IPS-NIHi7 (cell line): ENCODE measurements at regions not wholly inside any gene's neighbourhood (a gene's known extent, or its start where the extent isn't known, plus 50 kb on each side); places are given as distances from the start of the nearest gene placed in this dataset.

ENCODE experiments used
- DNase-seq: peaks from one replicate; pipeline ENCODE4 v3.0.0; 2012; ENCODE audit warnings: mixed read lengths; ENCODE audit errors: extremely low spot score

DNA sequence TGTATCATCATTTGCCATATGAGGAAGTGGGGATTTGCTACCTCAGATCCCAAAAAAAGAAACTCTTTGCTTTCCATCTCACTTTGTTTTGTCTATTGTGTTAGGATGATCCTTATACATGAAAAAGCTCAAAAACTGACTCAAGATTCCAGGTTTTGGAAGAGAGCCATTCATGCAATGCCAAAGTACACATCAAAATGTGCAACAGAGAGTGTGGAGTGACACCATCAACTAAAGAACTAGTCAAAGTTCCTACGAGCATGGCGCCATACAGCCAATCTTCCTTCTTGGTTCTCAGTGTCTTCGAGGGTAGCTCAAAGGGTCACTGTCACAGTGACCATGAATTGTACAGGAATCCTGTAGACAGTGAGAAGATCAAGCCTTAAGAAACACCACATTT is 255.8 kb upstream of the SASH1 start:
- no peak for DNase-seq

DNA sequence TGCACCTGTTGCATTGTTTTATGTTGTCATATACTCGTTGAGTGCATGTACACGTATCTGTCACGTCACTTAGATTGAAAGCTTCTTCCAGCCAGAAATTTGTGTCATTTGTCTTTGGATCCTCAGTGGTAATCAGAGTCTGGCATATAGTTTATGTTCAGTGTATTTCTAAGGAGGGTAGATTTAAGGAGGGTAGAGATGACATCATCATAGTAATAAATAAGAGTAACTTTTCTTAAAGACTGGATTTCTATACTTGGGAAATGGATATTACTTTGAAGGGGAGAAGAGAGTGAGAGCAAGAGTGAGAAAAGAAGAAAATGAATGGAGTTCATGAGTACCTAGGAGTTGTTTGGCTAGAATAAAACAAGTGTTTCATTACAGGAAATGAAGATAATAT is 255.0 kb upstream of the SASH1 start:
- no peak for DNase-seq

DNA sequence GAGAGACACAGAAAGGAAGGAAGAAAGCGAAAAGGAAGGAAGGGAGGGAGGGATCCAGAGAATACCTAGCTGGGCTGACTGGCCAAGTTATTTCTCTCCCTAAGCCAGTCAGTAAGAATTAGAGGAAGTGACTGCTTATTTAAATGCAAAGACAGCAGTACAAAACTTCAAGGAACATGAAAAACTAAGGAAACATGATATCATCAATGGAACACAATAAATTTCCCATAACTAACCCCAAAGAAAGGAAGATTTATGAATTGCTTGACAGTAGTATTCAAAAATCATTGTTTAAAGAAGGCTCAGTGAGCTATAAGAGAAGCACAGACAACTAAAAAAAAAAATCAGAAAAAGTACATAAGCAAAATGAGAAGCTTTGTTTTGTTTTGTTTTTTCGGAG is 252.3 kb upstream of the SASH1 start:
- DNase-seq, result no peak

DNA sequence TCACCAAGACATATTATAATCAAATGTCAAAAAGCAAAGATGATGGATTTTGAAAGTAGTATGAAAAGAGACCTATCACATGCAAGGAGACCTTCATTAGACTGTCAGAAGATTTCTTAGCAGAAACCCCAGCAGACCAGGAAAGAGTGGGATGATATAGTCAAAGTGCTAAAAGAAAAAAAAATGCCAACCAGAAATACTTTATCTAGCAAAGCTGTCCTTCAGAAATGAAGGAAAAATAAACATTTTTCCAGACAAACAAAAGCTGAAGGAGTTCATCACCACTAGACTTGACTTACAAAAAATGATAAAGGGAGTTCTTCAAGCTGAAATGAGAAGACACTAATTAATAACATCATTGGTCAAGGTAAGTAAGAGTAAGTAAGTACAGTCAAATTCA is 251.2 kb upstream of the SASH1 start:
- DNase-seq, result no peak

DNA sequence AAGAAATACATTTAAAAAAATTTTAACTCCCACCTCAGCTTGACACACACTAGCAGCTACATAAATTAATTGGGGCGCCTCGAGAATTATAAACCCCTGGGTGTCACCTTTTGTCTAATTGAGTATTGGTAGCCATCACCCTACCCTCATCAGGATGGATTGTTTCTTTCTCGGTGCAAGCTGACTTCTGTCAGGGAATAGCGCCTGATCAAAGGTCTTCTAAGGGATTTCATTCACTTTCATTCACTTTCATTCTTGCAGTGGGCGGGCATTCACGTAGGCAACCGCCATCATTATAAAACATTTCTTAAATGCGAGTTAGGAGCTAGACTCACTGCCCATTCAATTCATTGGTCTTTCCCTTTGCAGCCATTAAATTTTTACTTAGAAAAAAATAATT is 239.2 kb upstream of the SASH1 start:
- DNase-seq, result no peak

DNA sequence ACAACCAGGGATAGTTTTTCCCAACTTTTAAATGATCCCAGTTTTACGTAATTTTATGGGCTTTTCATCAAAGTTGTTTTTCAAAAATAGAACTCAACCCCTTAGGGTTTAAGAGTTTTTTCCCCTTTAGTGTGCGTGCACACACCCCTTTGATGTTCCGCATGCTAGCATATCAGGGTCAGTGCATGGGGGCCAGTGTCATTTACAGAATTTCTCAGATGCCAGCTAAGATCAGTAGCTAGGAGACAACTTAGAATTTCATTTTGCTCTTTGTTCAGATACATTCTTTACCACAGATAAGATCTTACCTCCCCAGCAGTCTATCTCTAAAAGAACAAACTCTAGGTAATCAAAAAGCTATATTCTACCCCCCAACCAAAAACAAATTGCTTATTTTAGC is 238.5 kb upstream of the SASH1 start:
- no peak for DNase-seq

DNA sequence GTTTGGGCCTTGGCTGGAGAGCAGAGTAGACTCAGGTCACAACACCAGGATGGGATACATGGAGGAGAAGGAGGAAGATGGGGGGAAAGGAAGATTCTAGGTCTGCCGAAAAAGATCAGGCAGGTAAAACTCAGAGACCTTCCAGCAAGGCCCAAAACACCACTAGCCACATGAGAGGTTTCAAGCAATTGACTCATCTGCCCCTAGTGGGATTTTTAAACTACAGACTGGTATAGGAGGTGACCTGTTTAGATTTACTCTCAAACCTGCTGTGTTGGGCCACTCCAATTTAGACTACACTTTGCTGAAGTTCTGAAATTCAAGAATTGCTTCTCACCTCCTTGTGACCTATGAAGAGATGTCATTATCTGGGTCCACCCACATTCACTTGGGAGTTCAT is 236.9 kb upstream of the SASH1 start:
- no peak for DNase-seq

DNA sequence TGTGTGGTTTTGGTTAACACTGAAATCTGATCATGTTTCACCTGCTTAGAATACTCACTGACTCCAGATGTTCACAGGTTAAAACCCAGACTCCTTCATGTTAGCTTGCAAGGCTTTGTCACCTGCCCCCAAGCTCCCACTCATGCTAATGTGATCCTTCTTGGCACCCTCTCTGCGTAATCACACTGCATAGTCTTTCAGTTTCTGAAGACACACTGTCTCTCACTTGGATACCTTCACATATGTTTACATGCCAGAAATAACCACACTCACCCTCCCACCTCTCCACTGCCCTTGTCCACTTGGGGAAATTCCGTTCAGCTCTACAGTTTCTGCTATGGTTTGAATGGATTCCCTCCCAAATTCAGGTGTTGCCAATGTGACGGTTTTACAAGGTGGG is 234.7 kb upstream of the SASH1 start:
- no peak for DNase-seq

DNA sequence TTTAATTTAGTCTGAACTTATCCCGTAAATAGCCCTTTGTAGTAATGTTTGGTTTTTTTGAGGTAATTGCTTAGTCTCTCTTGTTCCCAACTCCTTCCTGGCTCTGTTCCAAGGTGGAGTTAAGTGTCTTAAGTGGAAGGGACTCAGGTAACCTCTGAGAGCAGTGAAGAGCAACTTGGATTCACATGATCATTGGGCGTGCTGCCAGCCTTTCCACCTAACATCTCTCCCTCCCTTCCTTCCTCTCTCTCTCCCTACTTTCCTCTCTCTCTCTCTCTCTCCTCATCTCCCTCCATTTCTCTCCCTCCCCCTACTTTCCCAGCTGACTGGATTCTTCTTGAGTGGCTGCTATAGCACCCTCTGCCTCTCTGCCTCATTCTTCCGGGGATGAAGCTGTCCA is 232.9 kb upstream of the SASH1 start:
- no peak for DNase-seq

DNA sequence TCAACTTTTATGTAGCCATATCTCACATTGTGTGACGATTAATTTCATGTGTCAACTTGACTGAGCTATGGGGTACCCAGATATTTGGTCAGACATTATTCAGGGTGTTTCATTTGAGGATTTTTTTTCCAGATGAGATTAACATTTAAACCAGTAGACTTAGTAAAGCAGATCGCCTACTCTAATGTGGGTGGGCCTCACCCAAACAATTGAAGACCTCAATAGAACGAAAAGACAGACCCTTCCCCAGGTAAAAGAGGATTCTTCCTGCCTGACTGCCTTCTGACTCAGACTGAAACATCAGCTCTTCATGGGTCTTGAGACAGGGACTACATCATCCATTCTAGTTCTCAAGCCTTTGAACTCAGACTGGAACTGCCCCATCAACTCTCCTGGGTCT is 231.7 kb upstream of the SASH1 start:
- DNase-seq, result no peak

DNA sequence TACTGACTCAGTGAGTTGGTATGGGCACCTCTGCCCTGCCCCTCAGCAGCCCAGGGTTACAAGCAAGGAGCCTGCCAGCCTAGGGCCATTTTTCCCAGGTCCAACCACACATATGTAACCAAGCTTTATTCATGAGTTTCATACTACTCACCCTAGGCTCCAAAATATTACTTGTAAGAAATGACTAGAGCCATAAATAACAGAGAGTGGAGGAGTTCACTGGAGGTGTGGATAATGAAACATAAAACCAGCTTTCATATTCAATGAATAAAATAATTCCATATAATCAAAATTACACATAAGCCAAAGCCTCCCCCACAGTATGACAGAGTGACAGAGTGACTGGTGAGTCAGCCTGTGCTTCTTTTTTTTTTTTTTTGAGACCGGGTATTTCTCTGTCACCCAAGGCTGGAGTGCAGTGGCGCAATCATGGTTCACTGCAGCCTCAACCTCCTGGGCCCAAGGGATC is 229.8 kb upstream of the SASH1 start:
- DNase-seq, result no peak

DNA sequence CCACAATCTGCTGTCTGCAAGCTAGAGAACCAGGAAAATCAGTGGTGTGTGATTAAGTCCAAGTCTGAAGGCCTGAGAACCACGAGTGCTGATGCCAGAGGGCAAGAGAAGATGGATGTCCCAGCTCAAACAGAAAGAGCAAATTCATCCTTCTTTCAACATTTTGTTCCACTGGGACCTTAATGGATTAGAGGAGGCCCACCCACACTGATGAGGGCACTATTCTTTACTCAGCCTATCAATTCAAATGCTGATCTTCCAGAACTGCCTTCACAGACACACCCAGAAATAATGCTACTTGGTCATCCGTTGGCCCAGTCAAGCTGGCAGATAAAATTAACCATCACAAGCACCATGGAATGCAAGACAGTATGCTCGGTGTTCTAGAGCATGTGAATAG is 226.6 kb upstream of the SASH1 start:
- no peak for DNase-seq

DNA sequence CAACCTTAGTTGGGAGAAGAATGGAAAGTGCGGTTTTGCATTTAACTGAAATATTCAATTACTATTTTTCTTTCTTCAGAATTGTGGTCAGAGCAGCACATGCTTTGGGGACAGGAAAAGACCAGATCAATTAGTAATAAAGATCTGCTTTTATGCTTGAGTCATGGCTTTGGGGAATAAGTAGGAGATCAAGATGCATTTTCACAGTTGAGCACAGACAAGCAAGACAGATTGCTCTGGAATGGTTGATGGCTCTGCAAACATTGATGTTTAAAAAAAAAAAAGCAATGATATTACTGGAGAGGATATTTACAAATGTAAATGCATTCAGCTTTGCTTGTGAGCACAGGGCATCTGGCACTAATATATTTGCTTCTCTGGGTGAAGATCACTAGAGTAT is 224.4 kb upstream of the SASH1 start:
- DNase-seq, result no peak

DNA sequence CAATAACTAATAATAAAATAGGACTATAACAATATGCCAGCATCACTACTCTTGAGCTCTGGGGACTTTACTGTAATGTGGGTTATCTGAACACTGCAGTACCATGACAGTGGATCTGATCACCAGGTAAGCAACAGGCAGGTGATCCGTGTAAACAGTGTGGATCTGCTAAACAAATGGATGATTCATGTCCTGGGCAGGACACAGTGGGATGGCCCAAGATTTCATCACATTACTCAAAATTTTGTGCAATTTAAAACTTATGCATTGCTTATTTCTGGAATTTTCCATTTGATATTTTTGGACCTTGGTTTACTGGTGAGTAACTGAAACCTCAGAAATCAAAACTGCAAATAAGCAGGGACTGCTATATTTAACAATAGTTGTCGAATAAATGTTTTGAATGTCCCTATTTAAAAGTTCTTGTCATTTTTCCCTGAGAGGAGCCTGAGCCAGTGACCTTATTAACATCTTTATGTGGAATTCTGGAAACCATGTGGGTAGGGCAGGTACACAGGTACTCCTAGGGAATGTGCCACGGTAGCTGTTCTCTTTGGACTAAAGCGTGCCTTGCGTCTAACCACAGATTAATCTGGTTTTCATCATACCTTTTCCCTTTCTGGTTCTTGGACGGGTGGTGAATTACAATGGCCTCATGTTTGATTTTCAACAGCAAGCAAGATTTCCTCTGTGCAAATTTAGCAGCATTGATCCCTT is 214.5 kb upstream of the SASH1 start:
- DNase-seq, result no peak

DNA sequence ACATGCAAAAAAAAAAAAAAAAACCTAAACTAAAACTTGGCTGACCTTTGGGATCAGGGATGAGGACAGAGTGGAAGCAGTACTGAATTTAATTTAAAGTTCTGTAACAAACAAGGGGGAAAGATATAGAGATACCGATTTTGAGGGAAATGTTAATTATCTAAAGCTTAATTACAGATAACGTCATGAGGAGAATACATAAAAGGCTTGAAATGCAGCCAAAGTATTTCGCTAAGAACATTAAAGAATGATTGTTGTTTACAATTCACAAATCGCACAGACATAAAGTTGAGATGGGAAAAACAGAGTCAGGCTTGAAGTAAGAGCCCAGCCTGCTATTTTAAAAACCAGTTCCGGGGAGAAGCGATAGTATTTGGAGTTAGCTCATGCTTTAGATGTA is 208.0 kb upstream of the SASH1 start:
- no peak for DNase-seq

DNA sequence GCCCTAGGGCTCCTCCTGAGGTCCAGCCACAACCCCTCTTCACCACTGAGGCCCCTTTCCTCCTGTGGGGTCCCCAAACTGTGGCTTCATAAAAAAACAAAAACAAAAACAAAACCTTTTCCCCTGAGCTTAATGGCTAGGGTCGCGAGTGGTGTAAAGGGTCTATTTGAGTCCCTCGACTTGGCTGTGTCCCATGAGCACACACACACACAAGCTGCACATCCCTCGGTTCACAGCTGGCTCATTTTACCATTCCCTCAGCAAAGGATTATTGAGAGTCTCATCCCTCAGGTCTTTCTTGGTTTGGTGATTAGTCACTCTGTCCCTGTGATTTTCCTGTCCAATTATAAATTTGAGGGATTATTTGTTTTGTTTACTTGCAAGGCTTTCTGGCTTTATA is 206.1 kb upstream of the SASH1 start:
- no peak for DNase-seq

DNA sequence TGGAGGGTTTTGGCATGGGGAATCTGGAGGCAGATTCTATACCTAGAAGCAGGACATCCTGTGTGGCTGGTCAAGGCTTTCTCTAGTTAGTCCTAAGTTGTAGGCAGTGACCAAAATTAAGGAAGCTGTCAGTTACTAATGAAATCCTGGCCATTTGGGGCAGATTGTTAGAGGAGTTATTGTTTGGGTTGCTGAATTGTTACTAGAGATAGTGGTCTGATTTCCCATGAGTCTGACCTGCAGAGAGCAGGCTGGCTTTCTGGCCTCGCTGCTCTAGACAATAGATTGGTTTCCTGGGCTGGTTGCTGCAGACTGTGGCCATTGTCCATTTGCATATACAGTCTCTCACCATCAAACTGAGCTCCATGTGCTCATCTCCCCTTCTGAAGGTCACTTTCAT is 205.0 kb upstream of the SASH1 start:
- no peak for DNase-seq

DNA sequence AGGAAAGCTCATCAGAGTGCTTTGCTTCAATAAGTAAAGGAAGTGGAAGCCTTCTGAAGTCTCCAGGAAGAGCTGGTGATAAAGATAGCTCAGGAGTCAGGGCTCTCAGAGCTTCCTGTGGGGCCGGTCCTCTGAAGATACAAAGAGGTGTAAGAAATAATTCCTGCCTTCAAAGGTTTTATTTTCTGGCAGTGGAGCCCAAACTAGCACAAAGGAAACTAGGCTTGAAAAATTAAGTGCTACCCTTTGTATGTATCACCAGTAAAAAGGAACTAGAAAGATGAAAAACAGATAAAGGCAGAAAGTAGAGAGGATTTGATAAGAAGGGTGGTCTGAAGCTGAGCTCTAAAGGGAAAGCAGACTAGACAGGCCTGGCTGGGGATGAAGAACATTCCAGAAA is 204.1 kb upstream of the SASH1 start:
- DNase-seq, result no peak

DNA sequence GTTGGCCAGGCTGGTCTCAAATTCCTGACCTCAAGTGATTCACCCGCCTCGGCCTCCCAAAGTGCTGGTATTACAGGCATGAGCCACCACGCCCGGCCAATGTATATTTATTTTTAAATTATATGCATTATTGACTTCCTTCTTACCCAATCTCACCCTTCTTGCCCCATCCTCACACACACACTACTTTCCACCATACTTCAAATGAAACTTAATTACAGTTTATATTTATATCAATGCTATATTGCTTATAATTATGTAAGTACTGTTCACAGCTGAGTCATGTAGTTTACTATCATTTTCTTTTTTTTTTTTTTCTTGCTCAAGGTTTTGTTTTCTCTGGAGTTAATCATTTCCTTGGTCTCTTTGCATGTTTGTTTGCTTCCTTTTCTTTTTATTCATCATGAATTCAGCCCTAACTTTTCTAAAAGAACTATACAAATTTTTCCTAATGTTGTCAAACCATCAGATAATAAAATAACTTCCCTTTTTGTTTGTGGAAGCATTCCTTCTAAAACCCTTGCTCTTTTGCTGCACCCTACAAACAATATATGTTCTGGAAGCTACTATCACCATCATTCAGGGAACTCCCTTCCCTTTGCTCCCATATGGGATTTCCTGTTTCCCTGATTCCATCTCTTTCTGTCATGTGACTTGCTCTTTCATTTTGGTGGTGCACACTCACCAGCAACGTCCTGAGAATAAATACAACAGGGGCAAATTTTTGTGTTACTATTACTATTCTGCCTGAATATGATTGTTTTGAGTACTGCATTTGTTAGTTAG is 201.7 kb upstream of the SASH1 start:
- no peak for DNase-seq

DNA sequence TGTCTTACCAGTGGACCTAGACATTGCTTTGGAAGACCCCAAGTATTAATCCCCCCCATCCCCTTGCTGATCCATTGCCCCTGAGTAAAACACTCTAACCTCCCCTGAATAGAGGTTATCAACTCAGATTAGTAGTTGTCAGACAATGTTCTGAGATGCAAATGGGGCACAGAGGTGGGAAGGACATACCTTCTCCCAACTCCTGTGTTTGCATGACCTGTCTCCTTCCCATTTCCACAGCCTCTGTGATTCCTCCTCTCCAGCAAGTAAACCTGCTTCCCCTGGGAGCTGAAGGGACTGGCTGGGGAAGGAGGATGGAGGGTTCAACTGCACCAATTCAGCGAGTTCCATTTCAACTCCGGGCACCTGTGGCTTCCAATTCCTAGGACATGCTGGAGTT is 199.8 kb upstream of the SASH1 start:
- DNase-seq, result no peak

DNA sequence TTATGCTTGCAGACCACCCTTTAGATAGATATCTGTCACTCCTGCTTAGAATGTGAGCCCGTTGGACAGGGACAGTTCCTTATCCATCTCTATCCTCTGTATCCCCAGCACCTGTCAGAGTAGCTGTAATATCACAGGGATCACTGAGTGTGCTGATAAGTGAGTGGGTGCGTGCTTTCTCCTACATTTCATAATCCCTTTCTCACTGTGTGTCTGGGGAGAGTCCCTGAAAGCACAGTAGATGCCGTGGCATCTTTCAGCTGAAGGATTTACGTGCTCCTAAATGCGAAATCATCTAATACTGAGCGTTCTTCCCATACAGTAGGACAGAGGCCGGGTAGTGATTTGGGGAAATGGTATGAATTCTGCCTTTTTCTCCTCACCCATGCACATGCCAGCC is 198.9 kb upstream of the SASH1 start:
- DNase-seq, result no peak

DNA sequence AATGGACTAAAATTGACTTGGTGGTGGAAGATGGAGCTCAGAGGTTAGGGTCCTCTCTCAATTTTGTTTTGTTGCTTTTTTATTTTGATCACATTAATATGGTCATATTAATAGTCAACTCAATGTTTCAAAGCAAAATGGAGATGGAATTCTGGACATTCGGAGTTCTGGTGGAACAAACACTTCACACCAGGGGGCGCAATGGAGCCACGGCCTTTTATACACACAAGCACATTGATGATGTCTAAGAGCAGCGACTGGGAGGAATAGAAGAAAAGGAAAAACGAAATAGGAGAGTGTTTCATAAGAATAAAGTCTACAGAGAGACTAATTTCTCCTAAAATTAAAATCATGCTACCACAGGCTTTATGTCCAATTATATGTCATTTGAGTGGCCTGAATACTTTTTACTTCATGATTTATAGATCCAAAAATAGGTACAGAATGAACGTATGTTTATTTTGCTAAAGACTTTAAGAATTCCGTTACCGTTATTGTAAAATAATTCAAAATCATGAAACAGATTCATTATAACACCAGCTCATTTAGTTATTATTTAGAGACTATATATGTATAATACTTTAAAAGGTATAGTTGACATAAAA is 197.6 kb upstream of the SASH1 start:
- DNase-seq, result peak; percentile 70
